GM12892 (cell line): ENCODE measurements at regions not wholly inside any gene's neighbourhood (a gene's known extent, or its start where the extent isn't known, plus 50 kb on each side); places are given as distances from the start of the nearest gene placed in this dataset.

Experiments used
- POLR2A ChIP-seq: IDR thresholded peaks from 2 replicates; pipeline ENCODE4 v1.6.1; 2011; ENCODE audit warnings: low read depth, low read length, control low read depth
- TAF1 ChIP-seq: IDR thresholded peaks from 2 replicates; pipeline ENCODE4 v1.6.1; 2011; ENCODE audit warnings: low read depth, mild to moderate bottlenecking, control low read depth, low read length, borderline replicate concordance

- TF ChIP-seq TAF1 (no peak), POLR2A (no peak)
These were observed 229.3 kb downstream of the GPR37 start for GRCh38 chr7:124536156-124536762.
